ENCODE measurements at regions not wholly inside any gene's neighbourhood (a gene's known extent, or its start where the extent isn't known, plus 50 kb on each side); places are given as distances from the start of the nearest gene placed in this dataset.

DNA sequence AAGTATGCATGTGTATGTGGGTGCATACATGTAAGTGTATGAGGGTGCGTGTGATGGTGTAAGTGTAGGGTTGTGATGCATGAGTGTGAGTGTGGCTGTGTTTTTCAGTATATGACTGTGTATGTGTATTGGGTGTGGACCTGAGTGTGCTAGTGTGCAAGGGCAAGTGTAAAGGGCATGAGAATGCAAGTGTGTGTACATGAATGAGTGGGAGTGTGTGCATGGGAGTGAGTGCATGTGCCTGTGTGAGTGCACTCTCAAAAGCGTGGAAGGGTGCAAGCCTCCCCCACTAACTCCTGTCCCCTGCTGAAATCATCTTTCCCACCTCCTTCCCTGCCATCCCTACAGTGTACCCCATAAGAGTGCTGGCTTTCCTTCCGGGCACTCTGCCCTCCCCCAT is 225.1 kb upstream of the PRKX start:
- TF ChIP-seq, protein P1, sequence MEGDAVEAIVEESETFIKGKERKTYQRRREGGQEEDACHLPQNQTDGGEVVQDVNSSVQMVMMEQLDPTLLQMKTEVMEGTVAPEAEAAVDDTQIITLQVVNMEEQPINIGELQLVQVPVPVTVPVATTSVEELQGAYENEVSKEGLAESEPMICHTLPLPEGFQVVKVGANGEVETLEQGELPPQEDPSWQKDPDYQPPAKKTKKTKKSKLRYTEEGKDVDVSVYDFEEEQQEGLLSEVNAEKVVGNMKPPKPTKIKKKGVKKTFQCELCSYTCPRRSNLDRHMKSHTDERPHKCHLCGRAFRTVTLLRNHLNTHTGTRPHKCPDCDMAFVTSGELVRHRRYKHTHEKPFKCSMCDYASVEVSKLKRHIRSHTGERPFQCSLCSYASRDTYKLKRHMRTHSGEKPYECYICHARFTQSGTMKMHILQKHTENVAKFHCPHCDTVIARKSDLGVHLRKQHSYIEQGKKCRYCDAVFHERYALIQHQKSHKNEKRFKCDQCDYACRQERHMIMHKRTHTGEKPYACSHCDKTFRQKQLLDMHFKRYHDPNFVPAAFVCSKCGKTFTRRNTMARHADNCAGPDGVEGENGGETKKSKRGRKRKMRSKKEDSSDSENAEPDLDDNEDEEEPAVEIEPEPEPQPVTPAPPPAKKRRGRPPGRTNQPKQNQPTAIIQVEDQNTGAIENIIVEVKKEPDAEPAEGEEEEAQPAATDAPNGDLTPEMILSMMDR (IDR thresholded peaks at IDR 0.05): no peak
- no peak for TF ChIP-seq POLR2A (IDR thresholded peaks at IDR 0.05)
- no peak for TF ChIP-seq EP300 (IDR thresholded peaks at IDR 0.05)

Measured in sigmoid colon (tissue), 4 donors.